BLaER1 (cell line): ENCODE measurements at regions not wholly inside any gene's neighbourhood (a gene's known extent, or its start where the extent isn't known, plus 50 kb on each side); places are given as distances from the start of the nearest gene placed in this dataset.
"Not testable (repeated sequence)": the region's sequence is repeated elsewhere in the genome, so short reads cannot be mapped to it uniquely, and the experiment has no call there.

Experiments used
- H3K27ac ChIP-seq: shearing (Covaris generic); formaldehyde crosslinking; 2 replicates; pipeline ENCODE4 v1.8.1; 2022
- H3K27me3 ChIP-seq: shearing (Covaris generic); formaldehyde crosslinking; 2 replicates; pipeline ENCODE4 v1.8.1; 2022
- H3K36me3 ChIP-seq: shearing (Covaris generic); formaldehyde crosslinking; 2 replicates; pipeline ENCODE4 v1.8.1; 2022
- H3K4me1 ChIP-seq: shearing (Covaris generic); formaldehyde crosslinking; 2 replicates; pipeline ENCODE4 v1.8.1; 2022
- H3K4me2 ChIP-seq: shearing (Covaris generic); formaldehyde crosslinking; 2 replicates; pipeline ENCODE4 v1.8.1; 2022
- H3K4me3 ChIP-seq: shearing (Covaris generic); formaldehyde crosslinking; 2 replicates; pipeline ENCODE4 v1.8.1; 2022
- H3K9ac ChIP-seq: shearing (Covaris generic); formaldehyde crosslinking; 2 replicates; pipeline ENCODE4 v1.8.1; 2022
- H3K9me3 ChIP-seq: shearing (Covaris generic); formaldehyde crosslinking; 2 replicates; pipeline ENCODE4 v1.8.1; 2022
- H4K20me1 ChIP-seq: shearing (Covaris generic); formaldehyde crosslinking; 2 replicates; pipeline ENCODE4 v1.8.1; 2022

GRCh38 chr7:76739538-76739937, 112.5 kb upstream of the POMZP3 start:
- not testable (repeated sequence) for H4K20me1 ChIP-seq, H3K4me3 ChIP-seq, H3K9ac ChIP-seq, H3K4me1 ChIP-seq, H3K9me3 ChIP-seq, H3K36me3 ChIP-seq, H3K27ac ChIP-seq, H3K27me3 ChIP-seq, H3K4me2 ChIP-seq

- not testable (repeated sequence) for H4K20me1 ChIP-seq, H3K4me1 ChIP-seq, H3K9me3 ChIP-seq, H3K4me2 ChIP-seq, H3K9ac ChIP-seq, H3K4me3 ChIP-seq, H3K27ac ChIP-seq, H3K36me3 ChIP-seq, H3K27me3 ChIP-seq
These were observed 109.6 kb upstream of the POMZP3 start for GRCh38 chr7:76736724-76737123.

- not testable (repeated sequence) for H3K36me3 ChIP-seq, H4K20me1 ChIP-seq, H3K4me2 ChIP-seq, H3K9ac ChIP-seq, H3K9me3 ChIP-seq, H3K4me3 ChIP-seq, H3K4me1 ChIP-seq, H3K27ac ChIP-seq, H3K27me3 ChIP-seq
These were observed 109.0 kb upstream of the POMZP3 start for GRCh38 chr7:76736091-76736490.

- H3K36me3 ChIP-seq, H3K27me3 ChIP-seq, H3K4me3 ChIP-seq, H3K4me2 ChIP-seq, H3K9me3 ChIP-seq, H3K4me1 ChIP-seq, H4K20me1 ChIP-seq, H3K27ac ChIP-seq, H3K9ac ChIP-seq: not testable (repeated sequence)
These were observed 108.6 kb upstream of the POMZP3 start for GRCh38 chr7:76735668-76736067.

GRCh38 chr7:76728571-76728974, 101.5 kb upstream of the POMZP3 start:
- not testable (repeated sequence) for H3K27me3 ChIP-seq, H3K36me3 ChIP-seq, H3K9me3 ChIP-seq, H3K4me2 ChIP-seq, H3K27ac ChIP-seq, H3K9ac ChIP-seq, H3K4me3 ChIP-seq, H3K4me1 ChIP-seq, H4K20me1 ChIP-seq

GRCh38 chr7:76723928-76724327, 96.8 kb upstream of the POMZP3 start:
- H3K9ac ChIP-seq, H4K20me1 ChIP-seq, H3K4me3 ChIP-seq, H3K27ac ChIP-seq, H3K4me1 ChIP-seq, H3K9me3 ChIP-seq, H3K4me2 ChIP-seq, H3K27me3 ChIP-seq, H3K36me3 ChIP-seq: not testable (repeated sequence)

- not testable (repeated sequence) for H3K4me1 ChIP-seq, H3K4me3 ChIP-seq, H3K36me3 ChIP-seq, H3K4me2 ChIP-seq, H4K20me1 ChIP-seq, H3K27ac ChIP-seq, H3K27me3 ChIP-seq, H3K9ac ChIP-seq
- H3K9me3 ChIP-seq, result peaks cover 17% of the 10 kb centered on the region
These were observed 89.5 kb upstream of the POMZP3 start for GRCh38 chr7:76716551-76716950.

- H3K4me2 ChIP-seq, H3K4me1 ChIP-seq, H3K27ac ChIP-seq, H3K4me3 ChIP-seq, H3K36me3 ChIP-seq, H3K27me3 ChIP-seq, H4K20me1 ChIP-seq, H3K9ac ChIP-seq: not testable (repeated sequence)
- H3K9me3 ChIP-seq, result peaks cover 17% of the 10 kb centered on the region
These were observed 85.8 kb upstream of the POMZP3 start for GRCh38 chr7:76712926-76713325.

GRCh38 chr7:76711648-76712047, 84.6 kb upstream of the POMZP3 start:
- H3K27me3 ChIP-seq, H3K9ac ChIP-seq, H3K4me3 ChIP-seq, H3K4me1 ChIP-seq, H3K27ac ChIP-seq, H4K20me1 ChIP-seq, H3K36me3 ChIP-seq, H3K9me3 ChIP-seq, H3K4me2 ChIP-seq: not testable (repeated sequence)

GRCh38 chr7:76709703-76710102, 82.6 kb upstream of the POMZP3 start:
- H3K36me3 ChIP-seq, H4K20me1 ChIP-seq, H3K4me1 ChIP-seq, H3K4me3 ChIP-seq, H3K9me3 ChIP-seq, H3K27me3 ChIP-seq, H3K27ac ChIP-seq, H3K9ac ChIP-seq, H3K4me2 ChIP-seq: not testable (repeated sequence)

GRCh38 chr7:76708446-76708845, 81.4 kb upstream of the POMZP3 start:
- not testable (repeated sequence) for H3K27me3 ChIP-seq, H3K4me2 ChIP-seq, H3K27ac ChIP-seq, H3K9me3 ChIP-seq, H3K4me1 ChIP-seq, H3K9ac ChIP-seq, H3K4me3 ChIP-seq, H4K20me1 ChIP-seq, H3K36me3 ChIP-seq

- H3K4me1 ChIP-seq, H4K20me1 ChIP-seq, H3K27me3 ChIP-seq, H3K4me3 ChIP-seq, H3K9ac ChIP-seq, H3K4me2 ChIP-seq, H3K27ac ChIP-seq, H3K9me3 ChIP-seq, H3K36me3 ChIP-seq: not testable (repeated sequence)
These were observed 76.7 kb upstream of the POMZP3 start for GRCh38 chr7:76703815-76704214.

- H3K27me3 ChIP-seq, H3K9me3 ChIP-seq, H3K4me1 ChIP-seq, H3K27ac ChIP-seq, H3K9ac ChIP-seq, H3K4me3 ChIP-seq, H3K36me3 ChIP-seq, H4K20me1 ChIP-seq, H3K4me2 ChIP-seq: not testable (repeated sequence)
These were observed 59.2 kb upstream of the POMZP3 start for GRCh38 chr7:76686277-76686676.

GRCh38 chr7:76684737-76685136, 57.7 kb upstream of the POMZP3 start:
- not testable (repeated sequence) for H3K4me1 ChIP-seq, H3K9ac ChIP-seq, H3K9me3 ChIP-seq, H4K20me1 ChIP-seq, H3K4me3 ChIP-seq, H3K27ac ChIP-seq, H3K36me3 ChIP-seq, H3K4me2 ChIP-seq, H3K27me3 ChIP-seq

- H3K9ac ChIP-seq, H3K27me3 ChIP-seq, H3K27ac ChIP-seq, H3K9me3 ChIP-seq, H3K4me2 ChIP-seq, H3K4me1 ChIP-seq, H3K36me3 ChIP-seq, H3K4me3 ChIP-seq, H4K20me1 ChIP-seq: not testable (repeated sequence)
These were observed 56.6 kb upstream of the POMZP3 start for GRCh38 chr7:76683631-76684030.

GRCh38 chr7:76681810-76682209, 54.7 kb upstream of the POMZP3 start:
- H3K4me3 ChIP-seq, H3K4me2 ChIP-seq, H3K9ac ChIP-seq, H3K36me3 ChIP-seq, H3K27me3 ChIP-seq, H4K20me1 ChIP-seq, H3K27ac ChIP-seq, H3K9me3 ChIP-seq, H3K4me1 ChIP-seq: not testable (repeated sequence)
